ENCODE measurements at regions not wholly inside any gene's neighbourhood (a gene's known extent, or its start where the extent isn't known, plus 50 kb on each side); places are given as distances from the start of the nearest gene placed in this dataset.

- no peak for DNase-seq
Measured at GRCh38 chrX:42505016-42505415, 272.9 kb downstream of the PPP1R2C start.

GRCh38 chrX:42499620-42500019 is 278.3 kb downstream of the PPP1R2C start:
- DNase-seq: no peak

- DNase-seq: no peak
Measured at GRCh38 chrX:42497356-42497755, 280.6 kb downstream of the PPP1R2C start.

GRCh38 chrX:42496239-42496638 is 281.7 kb downstream of the PPP1R2C start:
- no peak for DNase-seq

- no peak for DNase-seq
Measured at GRCh38 chrX:42495139-42495538, 282.8 kb downstream of the PPP1R2C start.

GRCh38 chrX:42491137-42491907 is 286.6 kb downstream of the PPP1R2C start:
- no peak for DNase-seq

- no peak for DNase-seq
Measured at GRCh38 chrX:42490111-42490510, 287.9 kb downstream of the PPP1R2C start.

GRCh38 chrX:42485601-42486000 is 292.4 kb downstream of the PPP1R2C start:
- DNase-seq: no peak

GRCh38 chrX:42484233-42484632 is 293.7 kb downstream of the PPP1R2C start:
- no peak for DNase-seq

- DNase-seq: no peak
Measured at GRCh38 chrX:42477396-42477795, 300.6 kb downstream of the PPP1R2C start.

GRCh38 chrX:42472727-42473126 is 305.2 kb downstream of the PPP1R2C start:
- no peak for DNase-seq

GRCh38 chrX:42466332-42467046 is 311.5 kb downstream of the PPP1R2C start:
- DNase-seq: no peak

- no peak for DNase-seq
Measured at GRCh38 chrX:42465821-42466220, 312.1 kb downstream of the PPP1R2C start.

GRCh38 chrX:42463706-42464490 is 314.1 kb downstream of the PPP1R2C start:
- DNase-seq: no peak

GRCh38 chrX:42462917-42463316 is 315.0 kb downstream of the PPP1R2C start:
- no peak for DNase-seq

GRCh38 chrX:42460706-42461105 is 317.3 kb downstream of the PPP1R2C start:
- DNase-seq: no peak

- DNase-seq: no peak
Measured at GRCh38 chrX:42459735-42460134, 318.2 kb downstream of the PPP1R2C start.

GRCh38 chrX:42456176-42456700 is 321.7 kb downstream of the PPP1R2C start:
- no peak for DNase-seq

GRCh38 chrX:42450228-42450627 is 327.7 kb downstream of the PPP1R2C start:
- DNase-seq: no peak

GRCh38 chrX:42443267-42443666 is 334.7 kb downstream of the PPP1R2C start:
- DNase-seq: no peak

GRCh38 chrX:42442745-42443144 is 335.2 kb downstream of the PPP1R2C start:
- no peak for DNase-seq

GRCh38 chrX:42437211-42437610 is 340.8 kb downstream of the PPP1R2C start:
- no peak for DNase-seq
